Panc1 (cell line): ENCODE measurements at regions not wholly inside any gene's neighbourhood (a gene's known extent, or its start where the extent isn't known, plus 50 kb on each side); places are given as distances from the start of the nearest gene placed in this dataset.

Source experiments
- ATAC-seq: fragments of 200-7000 bp; cut with Tn5 transposase; 2 replicates; pipeline ENCODE4 v1.9.1; 2020; ENCODE audit warnings: mild to moderate bottlenecking, moderate library complexity
- BruUV-seq: library from RNA; stranded (reverse); fragments of 400-500 nt; replicated peaks from 2 replicates; lab custom pipeline; 2021; lab: Mats Ljungman, UMichigan
- CTCF ChIA-PET: fragments of 300-600 bp; sonication (Branson Sonifier 250); formaldehyde crosslinking; loops from one replicate; lab custom pipeline; 2022; ENCODE audit warnings: antibody characterized with exemption; lab: Charles Lee
- POLR2A ChIA-PET: fragments of 300-600 bp; sonication (Branson Sonifier 250); formaldehyde crosslinking; loops from one replicate; lab custom pipeline; 2022; ENCODE audit warnings: antibody characterized with exemption; lab: Charles Lee
- DNase-seq: peaks from one replicate; pipeline ENCODE4 v3.0.0-alpha.2; 2010; ENCODE audit warnings: low read depth, low spot score
- H3K27ac ChIP-seq: 2 replicates; pipeline ENCODE4 v1.5.1; 2011; ENCODE audit warnings: mild to moderate bottlenecking, low read length, inconsistent platforms
- H3K27me3 ChIP-seq: fragments of 200-500 bp; sonication (Bioruptor generic); 2 replicates; pipeline ENCODE4 v1.6.0; 2014; ENCODE audit warnings: low read length, inconsistent platforms; ENCODE audit not compliant: control insufficient read depth, insufficient read depth
- H3K36me3 ChIP-seq: fragments of 200-500 bp; sonication (Bioruptor generic); 2 replicates; pipeline ENCODE4 v1.5.1; 2014; ENCODE audit warnings: inconsistent platforms, mild to moderate bottlenecking, low read length, moderate library complexity; ENCODE audit not compliant: control insufficient read depth, insufficient read depth
- H3K4me1 ChIP-seq: 2 replicates; pipeline ENCODE4 v1.5.1; 2011; ENCODE audit warnings: inconsistent platforms, mild to moderate bottlenecking, low read length, moderate library complexity; ENCODE audit not compliant: control insufficient read depth, insufficient read depth
- H3K4me3 ChIP-seq, 2 experiments: 2 replicates each; pipeline ENCODE4 v1.5.1; 2011 to 2012; ENCODE audit warnings: low read depth in 2 of 2, low read length in 2 of 2, mild to moderate bottlenecking in 2 of 2, inconsistent platforms in 1 of 2, moderate library complexity in 1 of 2
- H3K9me3 ChIP-seq: fragments of 200-500 bp; sonication (Bioruptor generic); 2 replicates; pipeline ENCODE4 v1.5.1; 2014; ENCODE audit warnings: low read depth, mild to moderate bottlenecking, inconsistent platforms, low read length, moderate library complexity; ENCODE audit not compliant: control insufficient read depth, insufficient read depth
- CTCF ChIP-seq: fragments of 450-650 bp; IDR thresholded peaks from 2 replicates; pipeline ENCODE4 v1.5.1; 2017; ENCODE audit warnings: mild to moderate bottlenecking
- POLR2AphosphoS5 ChIP-seq: IDR thresholded peaks from 2 replicates; pipeline ENCODE4 v1.6.1; 2012; ENCODE audit warnings: mild to moderate bottlenecking, low read depth, low read length, moderate library complexity
- REST ChIP-seq, 2 experiments: IDR thresholded peaks; 2 replicates each; pipeline ENCODE4 v1.6.1; 2011 to 2012; ENCODE audit warnings: low read depth in 2 of 2, control low read depth in 1 of 2, low read length in 1 of 2, mild to moderate bottlenecking in 1 of 2, moderate library complexity in 1 of 2; ENCODE audit not compliant: insufficient read depth in 1 of 2
- SIN3A ChIP-seq: IDR thresholded peaks from 2 replicates; pipeline ENCODE4 v1.6.1; 2012; ENCODE audit warnings: low read depth, mild to moderate bottlenecking, low read length, moderate library complexity, borderline replicate concordance; ENCODE audit not compliant: insufficient read depth
- TCF7L2 ChIP-seq: IDR thresholded peaks from 2 replicates; pipeline ENCODE4 v1.6.1; 2011; ENCODE audit warnings: mild to moderate bottlenecking, low read depth, low read length, inconsistent platforms
- in situ Hi-C: cut with HindIII; loops from 2 replicates; pipeline ENCODE4 v1.10.0; 2016; ENCODE audit warnings: low sequenced_read_pairs, low pct_unique_long_range_greater_than_20kb
- intact Hi-C: fragments of 100-400 bp; cut with micrococcal nuclease; formaldehyde crosslinking; loops from one replicate; pipeline ENCODE4 v1.10.0; 2022; ENCODE audit not compliant: unreplicated experiment

- in situ Hi-C loops: no loop called here
- H3K27me3 ChIP-seq: no peaks in the 10 kb centered on the region
- no TSS peak for BruUV-seq
- no peaks in the 10 kb centered on the region for H3K36me3 ChIP-seq
- TF ChIP-seq TCF7L2: no peak
- no peak for TF ChIP-seq CTCF
- no peak for TF ChIP-seq SIN3A
- TF ChIP-seq REST (IDR thresholded peaks at IDR 0.05; ENCODE audit: insufficient read depth in 1 of 2, low read depth in 2 of 2, low read length in 1 of 2): no peak
- no peak for TF ChIP-seq POLR2AphosphoS5
- no peak overlapping the region for H3K4me3 ChIP-seq
- intact Hi-C loops: no loop called here
- DNase-seq (no peak), ATAC-seq (no peak)
- POLR2A ChIA-PET: no interaction called here
- no peaks in the 10 kb centered on the region for H3K4me1 ChIP-seq
- CTCF ChIA-PET: no interaction called here
- no peaks in the 10 kb centered on the region for H3K9me3 ChIP-seq
- H3K27ac ChIP-seq: no peak overlapping the region
Measured at GRCh38 chr7:32155712-32156111, 85.5 kb upstream of the PDE1C start.

DNA sequence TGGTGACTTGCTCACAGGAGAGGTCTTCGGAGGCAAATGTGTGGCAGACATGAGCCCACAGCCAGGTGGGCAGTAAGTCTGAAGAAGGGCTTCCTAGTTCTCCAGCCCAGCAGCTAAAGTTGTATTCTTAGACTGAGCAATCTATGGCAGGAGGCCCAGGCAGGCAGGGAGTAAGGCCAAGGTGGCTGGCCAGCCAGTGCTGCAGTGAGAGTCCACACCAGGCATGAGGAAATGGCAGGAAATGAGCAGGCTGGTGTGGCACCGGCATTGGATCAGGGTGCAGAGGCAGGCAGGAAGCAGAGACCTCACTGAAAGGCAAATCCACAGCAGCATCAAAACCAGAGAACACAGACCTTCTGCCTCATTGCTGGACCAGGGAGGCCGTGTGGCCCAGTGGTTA, 84.6 kb upstream of the PDE1C start:
- ChIA-PET CTCF (no interaction called here), POLR2A (no interaction called here)
- no TSS peak for BruUV-seq
- H3K27me3 ChIP-seq: no peaks in the 10 kb centered on the region
- in situ Hi-C loops (no loop called here), intact Hi-C loops (no loop called here)
- no peaks in the 10 kb centered on the region for H3K36me3 ChIP-seq
- H3K4me1 ChIP-seq: no peaks in the 10 kb centered on the region
- no peak for TF ChIP-seq REST (IDR thresholded peaks at IDR 0.05; ENCODE audit: insufficient read depth in 1 of 2, low read depth in 2 of 2, low read length in 1 of 2)
- TF ChIP-seq POLR2AphosphoS5: no peak
- no peak for TF ChIP-seq SIN3A
- TF ChIP-seq CTCF: no peak
- no peak for TF ChIP-seq TCF7L2
- no peak for ATAC-seq
- no peak overlapping the region for H3K27ac ChIP-seq
- H3K4me3 ChIP-seq: no peak overlapping the region
- no peaks in the 10 kb centered on the region for H3K9me3 ChIP-seq
- DNase-seq: no peak
